ENCODE measurements at regions not wholly inside any gene's neighbourhood (a gene's known extent, or its start where the extent isn't known, plus 50 kb on each side); places are given as distances from the start of the nearest gene placed in this dataset.

GRCh38 chr6:63510353-63510686, 62.0 kb upstream of the LOC128125822 start:
- TF ChIP-seq EZH2 (IDR thresholded peaks at IDR 0.05), result no peak
- TF ChIP-seq, protein P1, sequence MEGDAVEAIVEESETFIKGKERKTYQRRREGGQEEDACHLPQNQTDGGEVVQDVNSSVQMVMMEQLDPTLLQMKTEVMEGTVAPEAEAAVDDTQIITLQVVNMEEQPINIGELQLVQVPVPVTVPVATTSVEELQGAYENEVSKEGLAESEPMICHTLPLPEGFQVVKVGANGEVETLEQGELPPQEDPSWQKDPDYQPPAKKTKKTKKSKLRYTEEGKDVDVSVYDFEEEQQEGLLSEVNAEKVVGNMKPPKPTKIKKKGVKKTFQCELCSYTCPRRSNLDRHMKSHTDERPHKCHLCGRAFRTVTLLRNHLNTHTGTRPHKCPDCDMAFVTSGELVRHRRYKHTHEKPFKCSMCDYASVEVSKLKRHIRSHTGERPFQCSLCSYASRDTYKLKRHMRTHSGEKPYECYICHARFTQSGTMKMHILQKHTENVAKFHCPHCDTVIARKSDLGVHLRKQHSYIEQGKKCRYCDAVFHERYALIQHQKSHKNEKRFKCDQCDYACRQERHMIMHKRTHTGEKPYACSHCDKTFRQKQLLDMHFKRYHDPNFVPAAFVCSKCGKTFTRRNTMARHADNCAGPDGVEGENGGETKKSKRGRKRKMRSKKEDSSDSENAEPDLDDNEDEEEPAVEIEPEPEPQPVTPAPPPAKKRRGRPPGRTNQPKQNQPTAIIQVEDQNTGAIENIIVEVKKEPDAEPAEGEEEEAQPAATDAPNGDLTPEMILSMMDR (IDR thresholded peaks at IDR 0.05), result no peak

Measured in neural progenitor cell (in vitro differentiated cells).